ENCODE measurements at regions not wholly inside any gene's neighbourhood (a gene's known extent, or its start where the extent isn't known, plus 50 kb on each side); places are given as distances from the start of the nearest gene placed in this dataset.

- Histone ChIP-seq H3K4me3 (ENCODE audit: control insufficient read depth in 1 of 7, extremely low read depth in 1 of 7, insufficient read depth in 4 of 7, low read depth in 2 of 7, low read length in 6 of 7) (no peak overlapping the region), H3K9me3 (ENCODE audit: control extremely low read depth in 1 of 5, control insufficient read depth in 4 of 5, insufficient read depth in 2 of 5, low read depth in 1 of 5, low read length in 4 of 5) (no peaks in the 10 kb centered on the region), H3K36me3 (ENCODE audit: control insufficient read depth in 4 of 4, insufficient read depth in 4 of 4, low read length in 3 of 4) (no peaks in the 10 kb centered on the region), H3K27me3 (replicated peaks in 2 of 5; ENCODE audit: control insufficient read depth in 4 of 5, insufficient read depth in 5 of 5, low read length in 4 of 5) (no peaks in the 10 kb centered on the region), H3K4me1 (ENCODE audit: control extremely low read depth in 1 of 4, control insufficient read depth in 4 of 4, insufficient read depth in 4 of 4, low read length in 3 of 4) (no peaks in the 10 kb centered on the region), H3K27ac (ENCODE audit: insufficient read depth in 1 of 2, low read depth in 1 of 2, low read length in 2 of 2, poor library complexity in 1 of 2, severe bottlenecking in 2 of 2) (no peak overlapping the region)
- POLR2A ChIA-PET, result no interaction called here
- WGBS (ENCODE audit: insufficient coverage), result 100% methylated on average over 1 of the region's 2 CpGs
- CTCF ChIA-PET, result no interaction called here
- no peak for DNase-seq
These were observed 214.3 kb downstream of the FAT4 start for GRCh38 chr4:125529071-125529470.

- H3K9me3 ChIP-seq (ENCODE audit: control extremely low read depth in 1 of 5, control insufficient read depth in 4 of 5, insufficient read depth in 2 of 5, low read depth in 1 of 5, low read length in 4 of 5), result peaks cover 0 to 7% (median 0%) of the 10 kb centered on the region in 5 experiments
- no peaks in the 10 kb centered on the region for H3K27me3 ChIP-seq (replicated peaks in 2 of 5; ENCODE audit: control insufficient read depth in 4 of 5, insufficient read depth in 5 of 5, low read length in 4 of 5)
- no peak overlapping the region for H3K27ac ChIP-seq (ENCODE audit: insufficient read depth in 1 of 2, low read depth in 1 of 2, low read length in 2 of 2, poor library complexity in 1 of 2, severe bottlenecking in 2 of 2)
- no peaks in the 10 kb centered on the region for H3K4me1 ChIP-seq (ENCODE audit: control extremely low read depth in 1 of 4, control insufficient read depth in 4 of 4, insufficient read depth in 4 of 4, low read length in 3 of 4)
- H3K36me3 ChIP-seq (ENCODE audit: control insufficient read depth in 4 of 4, insufficient read depth in 4 of 4, low read length in 3 of 4), result no peaks in the 10 kb centered on the region
- DNase-seq, result no peak
- POLR2A ChIA-PET, result no interaction called here
- CTCF ChIA-PET, result no interaction called here
- H3K4me3 ChIP-seq (ENCODE audit: control insufficient read depth in 1 of 7, extremely low read depth in 1 of 7, insufficient read depth in 4 of 7, low read depth in 2 of 7, low read length in 6 of 7), result no peak overlapping the region
- WGBS (ENCODE audit: insufficient coverage), result no CpG with 5 or more reads among the region's 1 CpG
These were observed 223.9 kb downstream of the FAT4 start for GRCh38 chr4:125538670-125539069.

- H3K4me1 ChIP-seq (ENCODE audit: control extremely low read depth in 1 of 4, control insufficient read depth in 4 of 4, insufficient read depth in 4 of 4, low read length in 3 of 4), result no peaks in the 10 kb centered on the region
- DNase-seq, result no peak
- no CpG with 5 or more reads among the region's 2 CpGs for WGBS (ENCODE audit: insufficient coverage)
- CTCF ChIA-PET, result interaction anchor here (0.6 kb wide), 1 partner anchor 206 kb away, joined by 3 read pairs; no protein-coding TSS in a partner anchor
- no peaks in the 10 kb centered on the region for H3K36me3 ChIP-seq (ENCODE audit: control insufficient read depth in 4 of 4, insufficient read depth in 4 of 4, low read length in 3 of 4)
- no peak overlapping the region for H3K4me3 ChIP-seq (ENCODE audit: control insufficient read depth in 1 of 7, extremely low read depth in 1 of 7, insufficient read depth in 4 of 7, low read depth in 2 of 7, low read length in 6 of 7)
- H3K9me3 ChIP-seq (ENCODE audit: control extremely low read depth in 1 of 5, control insufficient read depth in 4 of 5, insufficient read depth in 2 of 5, low read depth in 1 of 5, low read length in 4 of 5), result peaks cover 0 to 7% (median 0%) of the 10 kb centered on the region in 5 experiments
- no peaks in the 10 kb centered on the region for H3K27me3 ChIP-seq (replicated peaks in 2 of 5; ENCODE audit: control insufficient read depth in 4 of 5, insufficient read depth in 5 of 5, low read length in 4 of 5)
- POLR2A ChIA-PET, result no interaction called here
- H3K27ac ChIP-seq (ENCODE audit: insufficient read depth in 1 of 2, low read depth in 1 of 2, low read length in 2 of 2, poor library complexity in 1 of 2, severe bottlenecking in 2 of 2), result no peak overlapping the region
These were observed 224.9 kb downstream of the FAT4 start for GRCh38 chr4:125539691-125540090.

- H3K27me3 ChIP-seq (replicated peaks in 2 of 5; ENCODE audit: control insufficient read depth in 4 of 5, insufficient read depth in 5 of 5, low read length in 4 of 5), result no peaks in the 10 kb centered on the region
- ChIA-PET POLR2A (no interaction called here), CTCF (no interaction called here)
- no peaks in the 10 kb centered on the region for H3K36me3 ChIP-seq (ENCODE audit: control insufficient read depth in 4 of 4, insufficient read depth in 4 of 4, low read length in 3 of 4)
- no peak for DNase-seq
- H3K4me1 ChIP-seq (ENCODE audit: control extremely low read depth in 1 of 4, control insufficient read depth in 4 of 4, insufficient read depth in 4 of 4, low read length in 3 of 4), result no peaks in the 10 kb centered on the region
- peaks cover 0 to 7% (median 0%) of the 10 kb centered on the region in 5 experiments for H3K9me3 ChIP-seq (ENCODE audit: control extremely low read depth in 1 of 5, control insufficient read depth in 4 of 5, insufficient read depth in 2 of 5, low read depth in 1 of 5, low read length in 4 of 5)
- H3K4me3 ChIP-seq (ENCODE audit: control insufficient read depth in 1 of 7, extremely low read depth in 1 of 7, insufficient read depth in 4 of 7, low read depth in 2 of 7, low read length in 6 of 7), result no peak overlapping the region
- H3K27ac ChIP-seq (ENCODE audit: insufficient read depth in 1 of 2, low read depth in 1 of 2, low read length in 2 of 2, poor library complexity in 1 of 2, severe bottlenecking in 2 of 2), result no peak overlapping the region
These were observed 227.2 kb downstream of the FAT4 start for GRCh38 chr4:125541836-125542385.

GRCh38 chr4:125546272-125546671, 231.5 kb downstream of the FAT4 start:
- POLR2A ChIA-PET, result no interaction called here
- no peaks in the 10 kb centered on the region for H3K27me3 ChIP-seq (replicated peaks in 2 of 5; ENCODE audit: control insufficient read depth in 4 of 5, insufficient read depth in 5 of 5, low read length in 4 of 5)
- WGBS (ENCODE audit: insufficient coverage), result 98% methylated on average over 14 of the region's 15 CpGs
- H3K4me1 ChIP-seq (ENCODE audit: control extremely low read depth in 1 of 4, control insufficient read depth in 4 of 4, insufficient read depth in 4 of 4, low read length in 3 of 4), result no peaks in the 10 kb centered on the region
- H3K27ac ChIP-seq (ENCODE audit: insufficient read depth in 1 of 2, low read depth in 1 of 2, low read length in 2 of 2, poor library complexity in 1 of 2, severe bottlenecking in 2 of 2), result no peak overlapping the region
- CTCF ChIA-PET, result no interaction called here
- H3K4me3 ChIP-seq (ENCODE audit: control insufficient read depth in 1 of 7, extremely low read depth in 1 of 7, insufficient read depth in 4 of 7, low read depth in 2 of 7, low read length in 6 of 7), result no peak overlapping the region
- no peaks in the 10 kb centered on the region for H3K9me3 ChIP-seq (ENCODE audit: control extremely low read depth in 1 of 5, control insufficient read depth in 4 of 5, insufficient read depth in 2 of 5, low read depth in 1 of 5, low read length in 4 of 5)
- DNase-seq, result no peak
- no peaks in the 10 kb centered on the region for H3K36me3 ChIP-seq (ENCODE audit: control insufficient read depth in 4 of 4, insufficient read depth in 4 of 4, low read length in 3 of 4)

GRCh38 chr4:125547836-125548235, 233.1 kb downstream of the FAT4 start:
- whole genome bisulfite sequencing (ENCODE audit: insufficient coverage), result no CpG with 5 or more reads among the region's 4 CpGs
- Histone ChIP-seq H3K4me1 (ENCODE audit: control extremely low read depth in 1 of 4, control insufficient read depth in 4 of 4, insufficient read depth in 4 of 4, low read length in 3 of 4) (no peaks in the 10 kb centered on the region), H3K36me3 (ENCODE audit: control insufficient read depth in 4 of 4, insufficient read depth in 4 of 4, low read length in 3 of 4) (no peaks in the 10 kb centered on the region), H3K27me3 (replicated peaks in 2 of 5; ENCODE audit: control insufficient read depth in 4 of 5, insufficient read depth in 5 of 5, low read length in 4 of 5) (no peaks in the 10 kb centered on the region), H3K4me3 (ENCODE audit: control insufficient read depth in 1 of 7, extremely low read depth in 1 of 7, insufficient read depth in 4 of 7, low read depth in 2 of 7, low read length in 6 of 7) (no peak overlapping the region), H3K9me3 (ENCODE audit: control extremely low read depth in 1 of 5, control insufficient read depth in 4 of 5, insufficient read depth in 2 of 5, low read depth in 1 of 5, low read length in 4 of 5) (no peaks in the 10 kb centered on the region), H3K27ac (ENCODE audit: insufficient read depth in 1 of 2, low read depth in 1 of 2, low read length in 2 of 2, poor library complexity in 1 of 2, severe bottlenecking in 2 of 2) (no peak overlapping the region)
- POLR2A ChIA-PET, result no interaction called here
- no peak for DNase-seq
- CTCF ChIA-PET, result no interaction called here

GRCh38 chr4:125550769-125551168, 236.0 kb downstream of the FAT4 start:
- Histone ChIP-seq H3K36me3 (ENCODE audit: control insufficient read depth in 4 of 4, insufficient read depth in 4 of 4, low read length in 3 of 4) (no peaks in the 10 kb centered on the region), H3K27ac (ENCODE audit: insufficient read depth in 1 of 2, low read depth in 1 of 2, low read length in 2 of 2, poor library complexity in 1 of 2, severe bottlenecking in 2 of 2) (no peak overlapping the region), H3K9me3 (ENCODE audit: control extremely low read depth in 1 of 5, control insufficient read depth in 4 of 5, insufficient read depth in 2 of 5, low read depth in 1 of 5, low read length in 4 of 5) (peaks cover 0 to 2% (median 0%) of the 10 kb centered on the region in 5 experiments), H3K27me3 (replicated peaks in 2 of 5; ENCODE audit: control insufficient read depth in 4 of 5, insufficient read depth in 5 of 5, low read length in 4 of 5) (no peaks in the 10 kb centered on the region), H3K4me3 (ENCODE audit: control insufficient read depth in 1 of 7, extremely low read depth in 1 of 7, insufficient read depth in 4 of 7, low read depth in 2 of 7, low read length in 6 of 7) (no peak overlapping the region), H3K4me1 (ENCODE audit: control extremely low read depth in 1 of 4, control insufficient read depth in 4 of 4, insufficient read depth in 4 of 4, low read length in 3 of 4) (no peaks in the 10 kb centered on the region)
- DNase-seq, result no peak
- POLR2A ChIA-PET, result no interaction called here
- CTCF ChIA-PET, result no interaction called here
- WGBS (ENCODE audit: insufficient coverage), result 93% methylated on average over 4 of the region's 5 CpGs
